HG03432 (cell line): ENCODE measurements at regions not wholly inside any gene's neighbourhood (a gene's known extent, or its start where the extent isn't known, plus 50 kb on each side); places are given as distances from the start of the nearest gene placed in this dataset.
A peak's percentile ranks its signal among the peaks of the same experiment; 100 is the strongest.
"Not testable (repeated sequence)": the region's sequence is repeated elsewhere in the genome, so short reads cannot be mapped to it uniquely, and the experiment has no call there.

Experiments used
- ATAC-seq: cut with Tn5 transposase; IDR thresholded peaks from one replicate; pipeline ENCODE4 v1.9.1; 2021; ENCODE audit warnings: mild to moderate bottlenecking, moderate library complexity; ENCODE audit not compliant: unreplicated experiment

DNA sequence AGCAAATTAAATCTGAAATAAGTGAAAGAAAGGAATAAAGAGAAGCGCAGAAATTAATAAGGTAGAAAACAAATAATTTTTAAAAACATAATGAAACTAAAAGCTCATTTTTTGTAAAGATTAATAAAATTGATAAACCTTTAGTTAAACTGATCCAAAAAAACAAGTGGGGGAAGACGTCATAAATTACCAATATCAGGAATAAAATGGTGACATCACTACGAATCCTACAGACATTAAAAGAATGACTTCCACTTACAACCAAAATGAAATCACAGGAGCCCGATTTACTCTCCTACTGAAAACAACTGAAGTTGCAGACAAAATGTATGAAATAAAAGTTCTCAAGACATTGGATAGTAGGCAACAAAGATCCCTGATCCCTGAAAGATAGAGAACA lies 68.1 kb upstream of the IFFO2 start:
- no peak for ATAC-seq

DNA sequence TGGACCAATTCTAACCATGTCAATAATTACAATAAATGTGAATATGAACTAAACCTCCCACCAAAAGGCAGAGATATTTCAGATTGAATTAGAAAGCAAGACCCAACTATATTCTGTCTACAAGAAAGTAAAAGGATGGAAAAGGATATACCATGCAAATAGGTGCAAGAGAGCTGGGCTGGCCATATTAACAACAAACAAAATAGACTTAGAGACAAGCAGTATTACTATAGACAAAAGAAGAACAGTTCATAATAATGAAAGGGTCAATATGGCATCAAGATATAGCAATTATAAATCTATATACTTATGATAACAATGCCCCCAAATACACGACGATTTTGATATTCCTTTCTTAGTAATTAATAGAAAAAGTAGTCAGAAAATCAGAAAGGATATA lies 67.3 kb upstream of the IFFO2 start:
- ATAC-seq: no peak

DNA sequence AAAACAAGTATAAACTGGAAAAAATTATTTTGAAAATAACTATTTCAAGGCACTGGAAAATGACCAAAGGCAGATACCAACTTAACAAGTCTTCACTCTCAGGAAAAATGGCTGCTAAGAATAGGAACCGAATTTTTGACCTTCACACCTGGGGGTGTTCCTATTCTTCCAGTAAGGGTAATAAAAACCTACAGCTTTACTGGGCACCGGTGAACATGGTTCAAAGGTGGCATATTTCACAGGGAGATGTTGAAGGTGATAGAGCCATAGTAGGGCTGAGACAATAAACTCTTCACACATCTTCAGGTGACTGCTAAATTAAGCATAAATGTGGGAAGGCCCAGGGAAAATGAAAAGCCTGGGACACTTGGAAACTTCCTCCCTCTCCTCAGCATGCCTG lies 65.4 kb upstream of the IFFO2 start:
- no peak for ATAC-seq

DNA sequence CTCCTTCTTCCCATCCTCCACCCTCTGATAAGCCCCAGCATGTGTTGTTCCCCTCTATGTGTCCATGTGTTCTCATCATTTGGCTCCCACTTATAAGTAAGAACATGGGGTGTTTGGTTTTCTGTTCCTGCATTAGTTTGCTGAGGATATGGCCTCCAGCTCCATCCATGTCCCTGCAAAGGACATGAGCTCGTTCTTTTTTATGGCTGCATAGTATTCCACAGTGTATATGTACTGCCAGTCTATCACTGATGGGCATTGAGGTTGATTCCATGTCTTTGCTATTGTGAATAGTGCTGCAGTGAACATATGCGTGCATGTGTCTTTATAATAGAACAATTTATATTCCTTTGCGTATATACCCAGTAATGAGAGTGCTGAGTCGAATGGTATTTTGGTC lies 62.8 kb upstream of the IFFO2 start:
- not testable (repeated sequence) for ATAC-seq

DNA sequence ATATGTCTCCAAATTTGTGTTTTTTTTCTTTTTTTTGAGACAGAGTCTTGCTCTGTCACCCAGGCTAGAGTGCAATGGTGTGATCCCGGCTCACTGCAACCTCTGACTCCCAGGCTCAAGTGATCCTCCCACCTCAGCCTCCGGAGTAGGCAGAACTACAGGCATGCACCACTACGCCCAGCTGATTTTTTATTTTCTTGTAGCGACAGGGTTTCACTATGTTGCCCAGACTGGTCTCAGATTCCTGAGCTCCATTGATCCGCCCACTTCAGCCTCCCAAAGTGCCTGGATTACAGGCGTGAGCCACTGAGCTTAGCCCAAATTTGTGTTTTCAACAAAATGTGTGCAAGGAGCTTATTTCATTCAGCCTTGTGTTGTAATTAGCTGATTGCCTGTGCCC lies 59.0 kb upstream of the IFFO2 start:
- ATAC-seq: no peak

DNA sequence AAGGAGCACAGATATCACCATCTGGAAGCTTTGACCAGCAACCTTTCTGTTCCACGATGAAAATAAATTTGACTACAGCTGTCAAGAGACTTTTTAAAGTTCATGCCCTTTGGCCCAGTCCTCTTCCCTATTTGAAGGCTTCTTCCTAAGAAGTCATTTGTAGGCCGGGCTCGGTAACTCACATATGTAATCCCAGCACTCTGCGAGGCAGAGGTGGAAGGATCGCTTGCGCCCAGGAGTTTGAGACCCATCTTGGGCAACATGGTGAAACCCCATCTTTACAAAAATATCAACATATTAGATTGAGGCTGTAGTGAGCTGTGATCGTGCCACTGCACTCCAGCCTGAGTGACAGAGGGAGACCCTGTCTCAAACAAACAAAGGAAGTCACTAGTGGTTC lies 58.3 kb upstream of the IFFO2 start:
- ATAC-seq: no peak

DNA sequence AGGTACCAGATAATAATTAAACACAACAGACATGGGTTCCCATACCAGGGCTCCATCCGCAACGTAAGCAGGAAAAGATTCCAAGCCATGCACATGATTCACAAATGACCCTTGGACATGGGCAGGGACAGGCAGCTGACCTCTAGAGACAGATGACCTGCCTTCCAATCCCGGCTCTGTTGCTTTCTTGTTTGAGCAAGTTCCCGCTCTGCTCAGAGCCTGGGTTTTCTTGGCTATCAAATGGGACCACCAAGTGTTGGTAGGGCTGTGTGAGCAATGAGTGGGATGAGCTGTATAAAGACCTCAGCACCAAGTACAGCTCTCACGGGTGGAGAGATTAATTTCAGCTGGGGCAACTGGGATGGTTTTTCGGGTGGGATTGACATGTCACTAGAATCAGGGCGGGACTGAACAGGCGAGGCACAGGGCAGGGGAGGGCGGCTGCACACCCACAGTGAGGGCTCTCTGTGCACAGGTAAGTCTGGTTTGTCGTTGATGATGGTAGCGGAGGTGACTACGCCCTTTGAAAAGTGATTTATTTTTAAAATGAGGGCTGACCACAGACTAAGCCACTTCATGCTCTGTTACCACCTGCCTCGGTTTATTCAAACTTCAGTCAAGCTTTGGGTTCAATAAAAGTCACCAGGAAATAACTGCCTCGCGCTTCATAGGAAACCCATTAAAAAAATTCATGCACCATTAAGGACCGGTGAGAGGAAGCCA lies 57.5 kb upstream of the IFFO2 start:
- ATAC-seq: no peak

DNA sequence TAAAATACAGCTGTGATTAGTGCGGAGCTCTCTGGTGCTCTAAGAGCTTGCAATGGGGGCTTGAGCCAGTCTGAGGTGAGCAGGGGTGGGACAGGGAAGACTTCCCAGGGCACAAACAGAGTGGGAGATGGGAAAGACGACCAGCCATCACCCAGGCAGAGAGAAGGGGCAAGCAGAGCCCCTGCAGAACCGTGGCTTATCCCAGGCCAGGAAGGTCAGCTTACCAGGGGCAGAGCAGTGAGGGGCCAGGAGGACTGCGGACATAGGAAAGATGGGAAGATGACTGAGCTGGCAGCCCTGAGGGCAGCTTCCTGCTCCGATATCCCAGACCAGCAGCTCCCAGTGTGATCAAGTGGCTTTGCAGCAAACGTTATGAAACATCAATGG lies 55.4 kb upstream of the IFFO2 start:
- ATAC-seq: no peak

DNA sequence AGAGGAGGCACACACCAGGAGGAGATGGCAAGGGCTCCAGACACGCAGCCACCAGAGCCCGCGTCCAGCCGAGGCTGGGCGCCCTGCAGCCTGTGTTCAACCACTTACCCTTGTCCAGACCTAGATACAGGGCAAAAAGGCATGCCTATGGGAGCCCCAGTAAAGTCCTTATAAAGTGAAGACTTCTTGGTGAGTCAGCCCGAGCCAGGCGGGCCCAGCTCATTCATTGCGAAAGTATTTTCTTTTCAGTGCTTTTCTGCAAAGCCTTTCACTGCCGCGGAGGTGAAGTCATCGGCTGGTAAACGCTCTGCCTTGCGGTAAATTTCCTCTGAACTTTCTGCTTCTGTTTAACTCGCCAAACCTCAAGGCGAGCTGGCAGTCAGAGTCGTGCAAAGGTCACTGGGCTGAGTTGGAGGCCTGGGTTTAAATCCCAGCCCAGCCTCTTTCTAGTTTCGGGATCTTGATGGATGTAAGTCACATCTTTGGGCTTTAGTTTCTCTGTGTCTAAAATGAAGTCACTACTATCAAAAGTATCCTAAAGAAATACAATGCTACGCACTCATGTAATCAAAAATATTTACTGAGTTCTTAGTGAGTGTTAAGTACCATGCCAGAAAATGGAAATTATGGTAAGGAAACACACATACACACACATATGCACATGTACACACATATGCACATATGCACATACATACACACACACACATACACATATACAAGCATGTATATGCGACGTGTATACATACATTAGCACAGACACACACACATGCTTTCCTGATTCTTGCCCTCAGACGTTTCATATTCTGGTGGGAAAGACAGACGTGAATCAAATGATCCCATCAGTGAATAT lies 54.7 kb upstream of the IFFO2 start:
- peak; percentile 48 for ATAC-seq

DNA sequence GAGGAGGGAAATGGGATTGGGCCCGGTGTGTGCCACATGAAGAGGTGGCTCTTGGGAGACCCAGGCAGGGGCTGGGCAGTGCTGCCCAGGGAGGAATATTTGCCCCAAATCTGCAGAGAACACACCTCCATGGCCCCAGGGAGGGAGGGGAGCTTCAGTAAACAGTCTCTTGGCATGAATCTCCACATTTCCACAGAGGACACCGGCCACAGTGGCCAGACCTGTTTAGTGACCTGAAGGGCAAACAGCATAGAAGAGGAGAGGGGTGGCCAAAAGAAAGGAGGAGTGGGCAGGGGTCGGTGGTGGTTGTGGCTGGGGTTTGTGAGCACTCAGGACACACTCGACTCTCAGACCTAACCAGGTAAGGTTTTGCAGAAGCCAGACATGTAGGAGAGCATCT lies 54.0 kb upstream of the IFFO2 start:
- ATAC-seq: no peak

DNA sequence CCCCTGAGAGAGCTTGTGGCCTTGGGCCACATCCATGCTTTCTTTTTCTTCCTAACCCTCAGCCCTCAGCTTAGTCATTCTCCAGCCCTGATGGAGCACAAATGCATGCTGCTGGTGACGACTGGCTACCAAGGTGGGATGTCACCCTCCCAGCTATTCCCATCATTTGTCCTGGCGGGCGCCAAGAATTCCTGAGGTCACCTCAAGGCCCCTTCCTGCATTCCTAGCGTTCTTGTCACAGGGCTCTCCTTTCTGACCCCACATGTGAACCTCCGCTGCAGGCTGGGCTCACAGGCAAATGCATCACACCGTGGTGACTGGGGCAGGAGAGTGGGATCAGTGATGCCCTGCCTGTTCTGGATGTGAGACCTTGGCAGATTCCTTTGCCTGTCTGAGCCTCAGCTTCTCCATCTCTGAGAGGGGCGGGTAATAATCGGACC lies 53.4 kb upstream of the IFFO2 start:
- ATAC-seq: no peak

DNA sequence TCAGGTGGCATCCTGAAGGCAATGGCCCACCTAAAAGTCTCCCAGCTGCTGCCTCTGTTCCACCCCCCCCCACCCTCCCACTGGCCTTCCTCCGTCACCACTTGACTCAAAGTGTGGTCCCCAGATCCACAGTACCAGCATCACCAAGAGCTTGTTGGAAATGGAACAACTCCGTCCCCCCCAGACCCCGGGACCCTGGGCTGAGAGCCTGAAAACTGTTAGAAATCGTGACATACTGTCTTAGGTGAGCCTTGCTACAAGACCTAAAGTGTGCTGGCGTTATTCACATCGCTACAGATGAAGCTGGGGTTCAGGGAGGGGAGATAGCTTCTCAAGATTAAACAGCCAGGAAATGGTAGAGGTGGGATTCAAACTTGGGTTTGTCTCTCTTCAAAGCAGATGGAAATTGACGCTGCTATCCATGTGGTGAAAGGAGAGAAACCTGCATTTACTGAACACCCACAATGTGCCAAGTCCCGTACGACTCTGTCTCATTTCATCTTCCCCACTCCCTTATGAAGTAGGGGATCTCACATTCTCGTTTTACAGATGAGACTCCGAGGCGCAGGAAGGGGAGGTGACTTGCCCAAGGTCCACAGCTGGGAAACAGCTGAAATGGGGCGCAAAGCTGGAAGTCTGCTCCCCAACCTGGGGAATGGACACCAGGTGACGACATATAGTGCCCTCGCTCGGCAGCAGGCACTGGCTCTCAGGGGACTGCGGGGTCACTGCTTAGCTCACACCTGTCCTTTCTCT lies 52.8 kb upstream of the IFFO2 start:
- ATAC-seq: no peak

DNA sequence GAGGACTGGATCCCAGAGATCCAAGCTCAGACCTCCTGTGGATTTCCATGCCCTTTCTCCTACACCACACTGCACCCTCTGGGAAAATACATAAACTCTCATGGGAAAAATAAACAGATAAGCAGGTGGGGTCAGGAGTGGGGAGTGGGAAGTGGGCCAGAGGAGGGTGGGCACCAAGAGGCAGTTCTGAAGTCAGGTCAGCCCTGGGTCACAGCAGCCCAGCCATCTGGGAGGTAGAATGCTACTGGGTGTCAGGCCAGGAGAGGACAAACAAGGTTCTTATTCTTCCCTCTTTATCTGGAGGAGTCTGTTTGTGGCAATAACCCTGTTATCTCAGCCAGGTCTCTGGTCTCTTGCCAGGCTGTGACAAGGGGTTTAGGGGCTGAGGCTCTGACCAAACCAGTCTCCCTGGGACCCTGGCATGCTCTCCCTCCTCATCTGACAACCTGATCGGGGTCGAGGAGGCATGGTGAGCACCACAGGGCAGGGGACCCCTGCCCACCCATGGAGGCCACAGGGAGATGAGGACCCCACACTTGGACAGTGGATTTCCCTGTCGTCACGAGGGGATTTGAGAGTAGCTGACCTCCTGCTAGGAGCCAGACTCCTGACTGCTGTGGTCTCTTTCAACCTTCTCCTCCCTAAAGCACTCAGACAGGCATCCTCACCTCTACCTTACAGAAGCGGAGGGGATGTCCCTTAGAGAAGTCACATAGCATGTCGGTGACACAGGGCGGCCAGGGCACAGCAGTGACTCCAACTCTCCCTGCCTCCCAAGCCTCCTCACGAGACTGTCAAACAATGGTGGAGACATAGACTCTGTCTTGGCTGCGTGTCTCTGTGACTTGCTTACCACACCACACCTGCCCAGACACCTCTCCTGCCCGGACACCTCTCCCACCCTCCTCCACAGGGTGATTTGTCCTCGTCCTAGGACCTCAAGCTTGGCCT lies 51.3 kb upstream of the IFFO2 start:
- no peak for ATAC-seq

DNA sequence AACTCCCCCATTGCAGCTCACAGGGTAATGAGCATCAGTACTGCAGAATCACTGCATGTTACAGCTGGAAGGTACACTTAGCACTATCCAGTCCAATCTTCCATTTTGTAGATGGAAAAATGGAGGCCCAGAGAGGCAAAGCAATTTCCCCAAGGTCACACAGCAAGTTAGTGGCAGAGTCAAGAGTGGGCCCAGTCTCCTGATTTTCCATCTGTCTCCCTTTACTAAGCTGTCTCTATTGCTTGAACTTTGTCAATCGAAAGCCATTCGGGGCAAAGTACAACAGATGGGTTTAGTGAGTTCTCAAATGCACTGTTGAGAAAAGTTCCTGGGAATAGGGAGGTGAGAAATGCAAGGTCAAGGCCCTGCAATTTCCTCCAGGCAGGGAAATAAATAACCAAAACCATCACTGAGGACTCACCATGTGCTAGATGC lies 50.4 kb upstream of the IFFO2 start:
- no peak for ATAC-seq
